NCI-H524 treated with DMSO at 0.1 percent for 48 hours (cell line): ENCODE measurements at regions not wholly inside any gene's neighbourhood (a gene's known extent, or its start where the extent isn't known, plus 50 kb on each side); places are given as distances from the start of the nearest gene placed in this dataset.
"Not testable (repeated sequence)": the region's sequence is repeated elsewhere in the genome, so short reads cannot be mapped to it uniquely, and the experiment has no call there.

ENCODE experiments used
- DNase-seq: peaks from one replicate; lab custom pipeline; 2025; lab: John Stamatoyannopoulos, UW

DNA sequence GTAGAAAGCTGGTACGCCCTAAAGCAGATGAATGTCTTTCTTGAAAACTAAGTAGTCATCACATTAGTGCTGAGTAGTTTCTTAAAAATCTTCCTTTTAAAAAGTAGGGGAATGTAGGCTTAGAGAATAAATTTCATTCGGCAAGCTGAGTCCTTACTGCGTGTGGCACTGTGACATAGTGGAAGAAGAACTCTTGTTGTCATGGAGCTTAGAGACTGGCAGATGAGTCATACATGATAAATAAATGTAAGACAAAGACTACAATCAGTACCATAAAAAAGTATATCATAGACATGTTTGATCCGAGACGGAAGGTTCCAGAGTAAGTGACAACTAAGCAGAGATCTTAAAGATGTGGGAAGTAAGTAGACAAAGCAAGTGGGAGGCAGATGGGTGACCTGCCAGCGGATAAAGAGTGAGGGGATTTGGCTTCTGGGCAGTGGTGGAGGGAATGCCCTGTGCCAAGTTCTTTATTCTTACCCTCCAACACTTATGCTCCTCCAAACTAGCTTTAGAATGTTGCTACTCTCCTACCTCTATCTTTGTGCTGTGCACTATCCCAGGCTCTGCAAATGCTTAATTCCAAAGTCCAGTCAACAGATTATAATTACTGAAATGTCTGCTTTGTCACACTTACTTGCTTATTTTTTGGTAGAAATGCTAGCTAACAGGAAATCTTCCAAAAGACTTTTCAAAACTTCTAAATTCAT, 608.5 kb upstream of the USP24 start:
- no peak for DNase-seq

- DNase-seq: no peak
These were observed 607.7 kb upstream of the USP24 start for GRCh38 chr1:55822891-55823290.

DNA sequence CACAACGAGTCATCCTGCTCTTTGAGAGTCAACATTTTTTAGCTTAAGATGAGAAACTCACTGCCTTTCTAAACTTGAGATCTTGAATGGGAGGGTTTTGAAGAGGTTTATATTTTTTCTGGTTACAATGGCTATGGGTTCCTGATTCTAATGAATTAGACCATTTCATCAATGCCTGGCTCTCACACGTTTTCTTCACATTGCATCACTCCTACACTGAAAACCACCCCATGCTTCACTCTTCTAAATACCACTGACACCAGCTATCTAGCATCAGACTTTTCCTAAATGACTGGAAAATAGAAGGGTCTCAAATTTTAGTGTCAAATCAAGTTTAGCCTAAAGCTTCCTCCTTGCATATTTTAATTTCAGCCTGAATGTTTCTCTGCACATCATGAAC, 606.1 kb upstream of the USP24 start:
- no peak for DNase-seq

DNA sequence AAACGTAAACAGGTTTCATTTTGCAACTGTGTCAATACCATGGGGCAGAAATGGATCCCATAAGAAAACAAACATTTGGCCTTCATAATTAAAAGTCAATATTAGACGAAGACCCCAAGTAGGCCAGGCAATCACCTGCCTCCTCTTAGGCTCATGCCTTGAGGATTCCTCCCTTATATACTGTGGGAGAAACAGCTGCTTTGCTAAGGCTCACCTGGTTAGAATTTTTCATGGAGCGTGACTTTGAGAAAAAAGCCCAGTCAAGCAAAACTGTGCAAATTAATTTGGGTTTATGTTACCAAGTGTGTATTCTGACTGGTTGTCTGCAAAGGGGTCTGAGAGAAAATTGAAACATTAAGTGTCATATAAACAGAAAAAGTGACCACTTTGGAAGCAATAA, 605.3 kb upstream of the USP24 start:
- DNase-seq: no peak

DNA sequence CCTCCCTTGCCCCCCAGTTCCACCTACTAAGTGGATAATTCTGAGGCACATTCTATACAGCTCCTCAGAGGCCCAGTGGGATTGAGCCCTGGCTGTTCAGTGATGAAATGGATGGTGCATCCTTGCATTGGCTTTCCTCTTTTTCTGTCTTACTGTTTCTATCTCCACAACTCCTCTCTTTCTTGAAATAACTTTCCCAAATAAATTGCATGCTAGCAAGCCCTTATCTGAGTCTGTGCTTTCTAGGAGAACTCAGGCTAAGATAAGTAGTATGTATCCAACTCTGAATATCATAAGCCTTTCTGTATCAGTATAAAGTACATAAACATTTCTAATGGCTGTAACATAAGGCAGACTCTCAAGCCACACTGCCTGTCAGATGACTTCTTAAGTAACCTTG, 603.8 kb upstream of the USP24 start:
- DNase-seq: no peak

- DNase-seq: no peak
These were observed 601.6 kb upstream of the USP24 start for GRCh38 chr1:55816456-55817426.

GRCh38 chr1:55815745-55816455, 600.7 kb upstream of the USP24 start:
- no peak for DNase-seq

DNA sequence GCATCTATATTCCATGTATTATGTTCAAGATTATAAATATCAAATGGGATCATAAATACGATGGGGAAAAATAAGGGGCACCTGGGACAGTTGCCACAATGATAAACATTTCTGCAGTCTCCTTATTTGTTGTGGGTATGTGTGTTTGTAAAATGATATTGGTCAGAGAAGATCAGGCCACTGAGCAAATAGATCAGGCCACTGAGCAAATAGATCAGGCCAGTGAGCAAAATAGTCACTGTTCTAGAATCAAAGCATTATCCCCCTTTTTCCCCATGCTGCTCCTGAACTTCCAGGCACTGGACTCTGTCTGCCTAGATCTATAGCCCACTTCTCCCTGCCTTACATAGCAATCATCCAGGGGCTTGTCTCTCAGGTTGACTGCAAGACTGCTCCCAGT, 599.8 kb upstream of the USP24 start:
- no peak for DNase-seq

- no peak for DNase-seq
These were observed 598.5 kb upstream of the USP24 start for GRCh38 chr1:55813618-55814017.

- no peak for DNase-seq
These were observed 597.1 kb upstream of the USP24 start for GRCh38 chr1:55812281-55812680.

DNA sequence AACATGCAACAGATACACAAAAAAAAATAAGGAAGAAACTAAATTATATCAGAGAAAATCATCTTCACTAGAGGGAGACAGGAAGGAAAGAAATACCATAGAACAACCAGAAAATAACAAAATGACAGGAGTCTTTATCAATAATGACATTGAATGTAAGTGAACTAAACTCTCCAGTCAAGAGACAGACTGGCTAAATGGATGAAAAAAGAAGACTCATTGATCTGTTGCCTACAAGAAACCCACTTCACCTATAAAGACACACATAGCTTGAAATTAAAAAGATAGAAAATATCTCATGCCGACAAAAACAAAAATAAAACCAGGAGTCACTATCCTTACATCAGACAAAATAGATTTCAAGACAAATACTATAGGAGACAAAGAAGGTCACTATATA, 593.1 kb upstream of the USP24 start:
- DNase-seq: no peak

DNA sequence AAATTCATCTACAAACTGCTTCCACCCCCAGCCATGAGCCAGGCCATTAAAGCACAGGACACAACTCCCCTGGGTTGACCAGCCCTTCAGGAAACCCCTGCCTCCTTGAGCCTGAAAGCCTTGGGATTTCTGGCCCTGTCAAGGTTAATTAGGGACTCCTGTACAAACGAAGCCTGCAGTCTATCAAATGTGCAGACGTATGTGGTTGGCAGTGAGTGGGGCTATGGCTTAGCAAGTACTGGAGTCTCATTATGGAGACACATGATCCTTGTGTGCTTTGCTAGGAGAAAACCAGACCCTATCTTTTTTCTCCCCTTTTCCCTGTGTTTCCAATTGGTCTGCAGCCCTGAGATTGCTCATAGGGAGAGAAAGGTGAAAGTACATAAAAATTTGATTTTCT, 588.3 kb upstream of the USP24 start:
- DNase-seq: no peak

- no peak for DNase-seq
These were observed 586.3 kb upstream of the USP24 start for GRCh38 chr1:55801481-55801880.

DNA sequence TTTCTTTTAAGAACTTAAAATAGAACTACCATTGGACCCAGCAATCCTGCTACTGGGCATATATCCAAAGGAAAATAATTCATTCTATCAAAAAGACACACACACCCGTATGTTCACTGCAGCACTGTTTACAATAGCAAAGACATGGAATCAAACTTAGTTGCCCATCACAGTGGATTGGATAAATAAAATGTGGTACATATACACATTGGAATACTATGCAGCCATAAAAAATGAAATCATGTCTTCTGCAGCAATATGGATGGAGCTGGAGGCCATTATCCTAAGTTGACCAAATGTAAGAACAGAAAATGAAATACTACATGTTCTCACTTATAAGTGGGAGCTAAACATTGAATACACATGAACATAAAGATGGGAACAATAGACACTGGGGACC, 585.3 kb upstream of the USP24 start:
- DNase-seq: no peak

- no peak for DNase-seq
These were observed 578.7 kb upstream of the USP24 start for GRCh38 chr1:55793856-55794255.

GRCh38 chr1:55792870-55793269, 577.7 kb upstream of the USP24 start:
- no peak for DNase-seq

DNA sequence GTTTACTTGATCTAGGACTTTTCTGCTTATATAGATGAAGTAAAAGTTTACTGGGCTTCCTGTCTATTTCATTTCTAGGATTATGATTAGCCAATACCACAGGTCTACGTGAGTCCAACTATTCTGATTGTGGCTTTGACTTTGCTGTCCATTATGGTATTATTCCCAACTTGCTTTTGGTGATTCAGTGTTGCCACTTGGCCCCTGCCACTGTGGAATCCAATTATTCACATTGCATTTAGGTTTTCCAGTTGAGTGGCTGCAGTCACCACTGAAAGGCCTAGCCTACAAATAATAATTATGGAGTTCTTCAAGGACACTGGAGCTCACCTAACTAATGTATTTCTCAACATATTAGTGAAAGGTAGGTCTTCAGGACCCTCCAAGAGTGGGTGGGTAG, 574.3 kb upstream of the USP24 start:
- DNase-seq: no peak

DNA sequence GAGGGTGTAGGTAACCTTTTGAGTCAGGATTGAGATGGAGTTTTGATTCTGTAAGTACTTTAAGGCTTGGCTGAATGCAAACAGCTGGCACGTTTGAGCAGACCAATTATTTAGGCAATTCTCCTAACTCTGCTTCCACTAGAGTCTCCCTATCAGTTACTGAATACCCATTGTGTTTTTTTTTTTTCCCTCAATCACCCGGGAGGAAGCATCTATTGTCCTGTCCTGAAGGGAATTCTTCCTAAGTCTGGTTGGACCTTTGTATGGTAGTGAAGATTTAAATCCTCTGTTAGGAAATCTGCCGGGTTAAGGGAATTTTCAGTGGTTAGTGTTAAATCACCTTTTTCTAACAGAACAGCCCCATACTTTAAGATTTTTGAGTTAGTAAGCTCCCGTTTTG, 571.2 kb upstream of the USP24 start:
- no peak for DNase-seq

DNA sequence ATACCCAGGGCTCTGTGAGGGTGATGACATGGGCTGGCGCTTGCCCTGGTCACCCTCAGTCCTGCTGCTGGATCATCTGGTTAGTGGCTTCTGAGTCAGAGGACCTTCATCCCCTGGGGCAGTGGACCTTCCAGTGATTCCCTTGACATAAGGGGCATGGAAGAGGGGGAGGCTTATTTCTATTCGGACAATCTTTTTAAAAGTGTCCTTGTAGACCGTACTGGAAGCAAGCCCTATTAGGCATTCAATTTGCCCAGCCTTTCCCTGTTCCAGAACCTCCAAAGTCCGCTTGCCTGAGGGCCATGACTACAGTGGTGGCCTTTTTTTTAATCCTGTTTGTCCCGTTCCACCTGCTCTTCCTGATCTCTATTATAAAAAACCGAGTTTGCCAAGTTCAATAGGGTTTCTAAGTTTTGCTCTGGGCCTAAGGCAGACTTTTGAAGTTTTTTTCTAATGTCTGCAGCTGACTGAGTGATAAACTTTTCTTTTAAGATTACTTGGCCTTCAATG, 569.8 kb upstream of the USP24 start:
- not testable (repeated sequence) for DNase-seq

DNA sequence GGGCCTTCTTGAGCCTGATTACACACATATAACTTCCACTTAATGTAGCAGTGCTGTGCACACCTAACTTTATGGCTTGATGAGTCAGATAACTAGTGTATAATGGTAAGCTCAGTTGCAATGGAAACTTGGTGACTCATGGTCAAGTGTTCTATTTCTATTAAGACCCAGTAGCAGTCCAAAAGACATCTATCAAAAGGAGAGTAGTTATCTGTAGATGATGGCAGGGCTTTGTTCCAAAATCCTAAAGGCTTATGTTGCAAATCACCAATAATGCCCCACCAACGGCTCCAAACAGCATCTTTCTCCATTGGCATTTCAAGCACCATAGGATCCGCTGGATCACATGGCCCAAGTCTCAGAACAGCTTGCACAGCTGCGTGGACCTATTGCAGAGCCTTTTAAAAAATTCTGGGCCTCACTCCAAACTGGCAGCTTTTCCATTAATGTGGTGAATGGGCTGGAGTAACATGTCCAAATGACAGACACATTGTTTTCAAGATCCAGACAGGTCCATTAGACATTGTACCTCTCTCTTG, 566.8 kb upstream of the USP24 start:
- no peak for DNase-seq

- DNase-seq: no peak
These were observed 565.8 kb upstream of the USP24 start for GRCh38 chr1:55781003-55781402.

DNA sequence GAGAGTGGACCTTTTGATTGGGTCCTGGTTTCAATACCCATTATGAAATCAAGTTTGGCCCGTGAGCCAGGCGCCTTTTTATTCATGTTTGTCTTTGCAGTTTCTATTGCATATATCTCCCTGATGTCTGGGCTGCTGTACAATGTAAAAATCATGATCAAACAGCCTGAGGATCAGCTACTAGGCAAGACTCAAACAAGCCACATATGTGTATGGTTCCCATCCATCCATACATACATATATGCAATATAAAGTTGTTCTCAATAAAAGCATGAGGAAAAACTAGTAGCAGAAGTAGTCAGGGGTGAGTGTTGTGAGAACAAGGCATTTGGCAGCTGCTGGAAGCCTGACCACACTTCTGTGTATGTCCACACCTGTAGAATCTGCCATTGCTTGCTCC, 562.4 kb upstream of the USP24 start:
- no peak for DNase-seq
